Renal cortical epithelial cell (primary cell): ENCODE measurements at regions not wholly inside any gene's neighbourhood (a gene's known extent, or its start where the extent isn't known, plus 50 kb on each side); places are given as distances from the start of the nearest gene placed in this dataset.
"Not testable (repeated sequence)": the region's sequence is repeated elsewhere in the genome, so short reads cannot be mapped to it uniquely, and the experiment has no call there.

Experiments used
- DNase-seq: peaks from one replicate; pipeline ENCODE4 v3.0.0-alpha.2; 2011; ENCODE audit warnings: low read depth

GRCh38 chr15:60259469-60259868 is 138.3 kb downstream of the ANXA2 start:
- peak; percentile 13 for DNase-seq

GRCh38 chr15:60264088-60264487 is 133.7 kb downstream of the ANXA2 start:
- no peak for DNase-seq

GRCh38 chr15:60264566-60264965 is 133.2 kb downstream of the ANXA2 start:
- no peak for DNase-seq

GRCh38 chr15:60265057-60265456 is 132.7 kb downstream of the ANXA2 start:
- no peak for DNase-seq

- no peak for DNase-seq
Observed at GRCh38 chr15:60272623-60273022, 125.2 kb downstream of the ANXA2 start.

- no peak for DNase-seq
Observed at GRCh38 chr15:60275624-60276023, 122.2 kb downstream of the ANXA2 start.

- DNase-seq = no peak
Observed at GRCh38 chr15:60278879-60279278, 118.9 kb downstream of the ANXA2 start.

GRCh38 chr15:60280259-60280658 is 117.5 kb downstream of the ANXA2 start:
- DNase-seq = no peak

GRCh38 chr15:60283936-60284335 is 113.8 kb downstream of the ANXA2 start:
- no peak for DNase-seq

- DNase-seq = not testable (repeated sequence)
Observed at GRCh38 chr15:60295901-60296300, 101.9 kb downstream of the ANXA2 start.

- no peak for DNase-seq
Observed at GRCh38 chr15:60297047-60297446, 100.7 kb downstream of the ANXA2 start.
